GM06990 (cell line): ENCODE measurements at regions not wholly inside any gene's neighbourhood (a gene's known extent, or its start where the extent isn't known, plus 50 kb on each side); places are given as distances from the start of the nearest gene placed in this dataset.

Experiments used
- DNase-seq: peaks from one replicate; pipeline ENCODE4 v3.0.0-alpha.2; 2011; ENCODE audit not compliant: insufficient read length; ENCODE audit errors: extremely low read depth
- H3K27me3 ChIP-seq: replicated peaks from 2 replicates; pipeline ENCODE4 v1.6.0; 2011; ENCODE audit warnings: low read length; ENCODE audit not compliant: control insufficient read depth, insufficient read depth
- H3K36me3 ChIP-seq: 2 replicates; pipeline ENCODE4 v1.5.1; 2011; ENCODE audit warnings: low read length; ENCODE audit not compliant: control insufficient read depth, insufficient read depth
- H3K4me3 ChIP-seq: replicated peaks from 2 replicates; pipeline ENCODE4 v1.5.1; 2011; ENCODE audit warnings: low read depth, mild to moderate bottlenecking, control low read depth, low read length
- TF ChIP-seq, protein P1 (sequence below): IDR thresholded peaks from 2 replicates; pipeline ENCODE4 v1.5.1; 2011; ENCODE audit warnings: low read length, control low read depth, mild to moderate bottlenecking, inconsistent platforms; ENCODE audit not compliant: insufficient read depth, poor library complexity, severe bottlenecking

DNA sequence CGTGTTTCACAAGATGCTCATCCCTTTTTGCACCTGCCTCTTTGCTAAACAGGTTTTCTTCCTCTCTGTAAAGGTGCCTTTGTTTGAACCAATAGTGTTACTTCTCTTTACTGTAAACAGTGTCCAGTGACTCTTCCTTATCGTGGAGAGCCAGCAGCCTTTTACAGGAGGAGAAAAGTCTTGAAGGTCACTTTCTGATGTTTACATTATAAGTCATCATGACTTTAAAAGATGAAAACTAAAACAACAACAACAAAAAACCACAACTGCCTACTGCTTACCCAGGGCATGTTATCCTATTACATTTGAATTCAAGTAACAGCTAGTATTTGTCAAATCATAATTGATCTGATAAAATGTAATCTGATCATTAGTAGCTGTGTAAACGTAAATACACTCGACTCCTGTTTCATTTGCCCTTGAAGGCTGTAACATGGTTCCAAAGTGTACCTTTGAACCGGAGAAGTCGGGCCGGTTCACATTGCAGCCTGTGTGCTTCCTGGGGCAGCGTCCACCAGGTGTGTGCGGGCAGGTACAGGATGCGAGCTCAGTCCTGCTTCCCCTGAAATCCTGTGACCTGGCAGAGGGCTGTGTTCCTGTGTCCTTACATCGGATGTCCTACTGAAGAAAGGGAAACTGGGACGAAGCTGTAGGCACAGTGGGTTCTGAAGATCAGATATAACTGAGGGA is 118.1 kb downstream of the C9orf152 start:
- TF ChIP-seq, protein P1, sequence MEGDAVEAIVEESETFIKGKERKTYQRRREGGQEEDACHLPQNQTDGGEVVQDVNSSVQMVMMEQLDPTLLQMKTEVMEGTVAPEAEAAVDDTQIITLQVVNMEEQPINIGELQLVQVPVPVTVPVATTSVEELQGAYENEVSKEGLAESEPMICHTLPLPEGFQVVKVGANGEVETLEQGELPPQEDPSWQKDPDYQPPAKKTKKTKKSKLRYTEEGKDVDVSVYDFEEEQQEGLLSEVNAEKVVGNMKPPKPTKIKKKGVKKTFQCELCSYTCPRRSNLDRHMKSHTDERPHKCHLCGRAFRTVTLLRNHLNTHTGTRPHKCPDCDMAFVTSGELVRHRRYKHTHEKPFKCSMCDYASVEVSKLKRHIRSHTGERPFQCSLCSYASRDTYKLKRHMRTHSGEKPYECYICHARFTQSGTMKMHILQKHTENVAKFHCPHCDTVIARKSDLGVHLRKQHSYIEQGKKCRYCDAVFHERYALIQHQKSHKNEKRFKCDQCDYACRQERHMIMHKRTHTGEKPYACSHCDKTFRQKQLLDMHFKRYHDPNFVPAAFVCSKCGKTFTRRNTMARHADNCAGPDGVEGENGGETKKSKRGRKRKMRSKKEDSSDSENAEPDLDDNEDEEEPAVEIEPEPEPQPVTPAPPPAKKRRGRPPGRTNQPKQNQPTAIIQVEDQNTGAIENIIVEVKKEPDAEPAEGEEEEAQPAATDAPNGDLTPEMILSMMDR = no peak
- Histone ChIP-seq H3K4me3 (no peak overlapping the region), H3K36me3 (peaks cover 3% of the 10 kb centered on the region), H3K27me3 (no peaks in the 10 kb centered on the region)
- no peak for DNase-seq

DNA sequence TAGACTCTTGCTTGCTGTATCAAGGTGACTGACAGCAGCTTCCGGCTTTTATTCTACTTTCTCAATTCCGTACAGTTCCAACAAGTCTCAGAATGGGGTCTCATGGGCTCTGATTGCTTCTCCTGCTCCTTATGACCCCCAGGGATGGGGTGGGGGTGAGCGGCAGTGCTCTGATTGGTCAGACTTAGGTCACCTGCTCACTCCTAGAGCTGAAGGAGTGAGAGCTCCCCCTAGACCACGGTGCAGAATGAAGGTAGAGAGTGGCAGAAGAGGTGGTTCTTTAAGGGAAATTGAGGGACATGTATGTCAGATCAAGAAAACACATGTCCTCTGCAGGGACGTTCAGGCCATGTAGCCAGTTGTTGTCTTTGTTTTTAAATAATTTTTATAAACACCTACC is 115.2 kb downstream of the C9orf152 start:
- TF ChIP-seq, protein P1 = no peak
- no peak for DNase-seq
- no peaks in the 10 kb centered on the region for H3K27me3 ChIP-seq
- no peak overlapping the region for H3K4me3 ChIP-seq
- peaks cover 3% of the 10 kb centered on the region for H3K36me3 ChIP-seq

GRCh38 chr9:110093417-110093816 is 114.5 kb downstream of the C9orf152 start:
- DNase-seq = no peak
- no peaks in the 10 kb centered on the region for H3K27me3 ChIP-seq
- TF ChIP-seq, protein P1 = no peak

DNA sequence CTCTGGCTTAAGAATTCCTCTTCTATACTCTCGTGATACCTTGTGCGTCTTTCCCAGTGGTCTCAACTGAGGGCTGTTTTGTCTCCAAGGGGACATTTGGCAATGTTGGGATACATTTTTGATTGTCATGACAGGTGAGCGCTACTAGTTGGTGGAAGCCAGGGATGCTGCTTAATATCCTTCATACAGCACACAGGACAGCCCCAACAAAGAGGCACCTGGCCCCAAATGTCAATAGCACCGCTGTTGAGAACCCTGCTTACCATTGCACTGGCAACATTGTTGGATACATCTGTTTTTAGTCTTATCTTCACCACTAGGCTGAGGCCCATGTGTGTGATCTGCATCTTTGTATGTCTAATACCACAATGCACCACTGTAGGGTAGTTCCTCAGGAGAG is 114.1 kb downstream of the C9orf152 start:
- Histone ChIP-seq H3K36me3 (peaks cover 5% of the 10 kb centered on the region), H3K27me3 (no peaks in the 10 kb centered on the region), H3K4me3 (no peak overlapping the region)
- TF ChIP-seq, protein P1 = no peak
- DNase-seq = no peak

More at GRCh38 chr9:110093417-110093816, 114.5 kb downstream of the C9orf152 start:
- Histone ChIP-seq H3K4me3 (no peak overlapping the region), H3K36me3 (peaks cover 3% of the 10 kb centered on the region)

- Histone ChIP-seq H3K4me3 (no peak overlapping the region), H3K36me3 (peaks cover 4% of the 10 kb centered on the region), H3K27me3 (no peaks in the 10 kb centered on the region)
- DNase-seq = no peak
- TF ChIP-seq, protein P1 = no peak
Observed at GRCh38 chr9:110095161-110095595, 112.8 kb downstream of the C9orf152 start.
